ENCODE measurements at regions not wholly inside any gene's neighbourhood (a gene's known extent, or its start where the extent isn't known, plus 50 kb on each side); places are given as distances from the start of the nearest gene placed in this dataset.

DNA sequence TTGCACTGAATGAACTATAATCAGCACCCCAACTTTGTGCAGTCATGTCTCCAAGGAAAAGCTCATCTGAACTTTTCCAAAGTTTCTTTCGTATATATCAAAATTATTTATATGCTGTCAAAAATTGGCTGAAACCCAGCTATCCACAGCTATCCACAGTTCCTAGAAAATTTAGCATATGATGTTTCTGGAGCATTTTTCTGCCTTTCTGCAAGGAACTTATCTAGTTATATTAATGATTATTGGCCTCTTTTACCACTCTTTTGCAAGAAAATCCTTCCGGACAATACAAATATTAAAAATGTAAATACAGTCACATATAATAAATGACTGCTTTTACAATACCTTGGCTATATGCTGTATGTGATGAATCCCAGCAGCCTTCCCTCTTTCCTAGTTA, 270.2 kb downstream of the TMEM167A start:
- DNase-seq (ENCODE audit: low read depth in 2 of 2) = no peak

DNA sequence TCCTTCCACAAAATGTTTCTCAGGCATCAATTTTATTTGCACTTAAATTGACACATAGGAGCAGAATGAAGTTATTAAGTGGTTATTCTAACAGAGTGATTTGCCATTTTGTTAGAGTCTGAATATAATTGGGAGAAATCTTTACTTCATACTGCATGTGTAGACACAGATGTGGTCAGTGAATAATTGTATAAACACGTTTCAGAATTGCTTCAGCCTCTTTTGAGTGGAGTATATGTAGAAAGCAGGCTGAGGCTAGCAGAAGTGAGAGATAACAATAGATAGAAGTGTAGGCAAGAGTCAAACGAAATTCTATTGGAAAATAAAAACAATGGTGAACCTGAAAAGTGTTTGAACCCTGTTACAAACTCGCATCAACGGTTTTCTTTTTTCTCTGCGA, 270.7 kb downstream of the TMEM167A start:
- no peak for DNase-seq (ENCODE audit: low read depth in 2 of 2)

DNA sequence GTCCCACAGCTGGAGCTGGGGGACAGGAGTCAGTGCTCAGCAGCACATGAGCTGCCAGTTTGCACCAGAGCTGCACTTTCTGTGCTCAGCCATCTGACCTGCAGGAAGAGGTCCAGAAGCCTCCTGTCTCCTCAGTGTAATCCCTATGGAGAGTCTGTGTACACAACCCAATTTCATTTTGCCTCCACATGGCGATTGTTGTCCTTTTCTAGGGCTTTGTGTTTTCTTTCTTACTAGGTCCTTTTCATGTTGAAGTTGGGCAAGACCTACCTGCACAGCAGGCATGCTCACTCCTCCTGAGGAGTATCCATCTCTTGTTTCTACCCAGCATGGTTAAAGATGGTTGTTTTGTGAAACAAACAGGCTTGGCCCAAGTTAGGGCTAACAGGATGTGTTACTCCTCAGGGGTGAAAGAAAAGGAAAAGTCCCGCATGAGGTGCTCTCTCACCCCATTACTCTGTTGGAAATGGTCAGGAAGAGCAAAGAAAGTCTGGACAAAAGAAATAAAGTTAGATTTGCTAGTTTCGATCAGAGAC, 273.0 kb downstream of the TMEM167A start:
- DNase-seq (ENCODE audit: low read depth in 2 of 2) = no peak

DNA sequence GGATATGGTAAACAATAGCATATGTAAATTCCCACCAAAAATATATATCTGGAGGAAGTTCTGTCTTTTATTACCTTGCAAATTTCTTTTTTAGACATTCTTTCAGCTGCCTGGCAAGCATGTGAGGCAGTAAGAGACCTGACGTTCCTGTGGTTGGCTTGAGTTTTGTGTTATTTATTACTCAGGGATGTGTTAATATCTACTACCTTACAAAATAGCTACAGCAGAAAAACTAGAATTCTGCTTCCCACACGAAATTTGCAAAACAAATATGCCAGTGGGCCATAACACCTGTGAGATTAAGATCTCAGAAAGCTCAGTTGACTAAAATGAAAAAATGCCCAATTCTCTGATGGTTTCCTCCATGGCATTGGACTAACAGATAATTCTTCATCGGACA, 274.2 kb downstream of the TMEM167A start:
- DNase-seq (ENCODE audit: low read depth in 2 of 2) = no peak

DNA sequence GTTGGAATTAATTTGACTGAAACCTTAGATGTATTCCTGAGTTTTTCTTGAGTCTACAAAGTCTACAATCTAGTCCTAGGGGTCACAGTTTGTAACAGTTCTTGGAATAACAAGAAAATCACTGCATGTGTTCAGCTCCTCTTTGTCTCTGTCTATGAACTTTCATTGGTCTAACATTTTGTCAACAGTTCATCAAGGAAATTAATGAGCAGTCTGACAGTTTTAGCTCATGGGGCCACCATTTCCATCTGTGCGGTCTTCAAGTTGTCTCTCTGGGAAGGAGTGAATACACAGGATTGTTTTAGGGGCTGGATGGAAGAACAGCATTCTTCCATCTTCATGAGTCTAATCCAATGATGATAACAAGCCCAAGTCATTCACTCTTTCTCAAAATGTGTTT, 276.4 kb downstream of the TMEM167A start:
- no peak for DNase-seq (ENCODE audit: low read depth in 2 of 2)

DNA sequence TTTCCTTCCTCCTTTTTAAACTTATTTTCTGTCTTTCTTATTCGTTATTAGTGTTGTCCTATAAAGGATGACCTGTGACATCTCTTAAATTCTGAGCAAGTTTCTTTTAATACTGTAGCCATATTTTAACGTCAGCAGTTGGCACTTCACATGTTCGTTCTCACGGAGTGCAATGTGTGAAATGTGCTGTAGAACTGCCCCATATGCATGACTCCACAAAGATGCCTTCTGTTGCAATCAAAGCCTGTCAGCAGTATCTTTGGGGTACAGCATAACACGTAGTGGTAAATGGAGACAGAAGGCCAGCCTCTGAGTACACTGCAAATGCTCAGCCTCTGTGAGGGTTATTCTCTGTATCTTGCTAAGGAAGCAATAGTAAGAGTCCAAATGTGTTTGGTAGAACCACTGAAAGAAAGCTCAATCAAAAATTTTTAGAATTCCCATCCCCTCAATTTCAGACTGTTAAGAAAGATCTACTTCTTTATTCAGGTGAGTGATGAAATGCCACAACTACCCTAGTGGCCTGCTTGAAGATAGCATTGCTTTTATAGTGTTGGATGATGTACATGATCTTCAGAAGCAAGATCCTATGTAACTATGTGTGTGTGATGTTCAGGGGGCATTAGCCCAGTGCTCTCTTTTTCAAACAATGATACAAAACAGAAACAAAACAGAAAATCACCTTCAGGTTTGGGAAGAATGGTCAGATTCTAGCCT, 277.7 kb downstream of the TMEM167A start:
- DNase-seq (ENCODE audit: low read depth in 2 of 2) = no peak

DNA sequence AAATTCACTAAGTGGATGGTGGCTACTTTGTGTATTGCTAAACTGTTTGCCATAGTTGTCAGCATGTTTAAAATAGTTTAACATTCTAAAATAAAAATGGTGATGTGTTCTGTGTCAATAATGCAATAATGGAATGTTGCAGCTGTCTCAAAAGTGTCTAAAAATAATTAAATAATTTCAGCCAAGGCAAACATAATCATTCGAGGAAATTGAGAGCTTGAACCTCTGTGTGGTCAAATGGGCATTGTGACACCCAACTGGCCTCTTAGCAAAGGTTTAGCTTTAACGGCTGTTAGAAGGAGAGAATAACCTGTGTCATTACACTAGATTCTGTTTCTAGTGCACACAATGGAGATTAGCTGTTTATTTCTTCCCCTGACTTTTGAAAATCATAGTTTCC, 278.5 kb downstream of the TMEM167A start:
- no peak for DNase-seq (ENCODE audit: low read depth in 2 of 2)

DNA sequence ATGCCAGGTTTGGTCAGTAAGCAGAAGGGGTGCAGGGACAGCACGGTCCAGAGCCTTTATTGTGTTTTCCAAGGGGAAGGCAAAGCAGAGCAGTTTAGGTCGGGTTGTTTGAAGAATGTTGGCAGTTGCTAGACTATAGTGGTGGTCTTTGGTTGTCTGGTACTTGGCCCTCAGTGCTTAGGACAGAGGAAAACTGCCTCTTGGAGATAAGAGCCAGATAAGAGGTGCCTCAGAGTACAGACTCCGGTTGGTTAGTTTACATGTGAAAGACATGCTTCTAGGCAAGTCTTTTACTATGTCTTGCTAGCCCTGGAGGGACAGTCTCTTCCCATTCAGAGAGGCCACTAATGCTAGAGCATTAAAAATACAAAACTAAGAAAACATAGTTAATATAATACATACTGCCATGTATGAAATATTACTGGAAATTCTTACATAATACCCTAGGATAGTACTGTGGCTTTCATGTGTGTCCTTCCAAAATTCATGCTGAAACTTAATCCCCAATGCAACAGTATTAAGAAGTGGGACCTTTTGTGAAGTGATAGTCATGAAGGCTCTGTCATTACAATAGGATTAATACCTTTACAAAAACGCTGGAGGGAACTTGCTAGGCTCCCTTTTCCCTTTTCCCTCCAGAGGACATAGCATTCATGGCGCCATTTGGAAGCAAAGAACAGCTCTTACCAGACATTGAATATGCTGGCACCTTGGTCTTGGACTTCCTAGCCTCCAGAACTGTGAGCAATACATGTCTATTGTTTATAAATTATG, 280.4 kb downstream of the TMEM167A start:
- DNase-seq (ENCODE audit: low read depth in 2 of 2) = no peak

DNA sequence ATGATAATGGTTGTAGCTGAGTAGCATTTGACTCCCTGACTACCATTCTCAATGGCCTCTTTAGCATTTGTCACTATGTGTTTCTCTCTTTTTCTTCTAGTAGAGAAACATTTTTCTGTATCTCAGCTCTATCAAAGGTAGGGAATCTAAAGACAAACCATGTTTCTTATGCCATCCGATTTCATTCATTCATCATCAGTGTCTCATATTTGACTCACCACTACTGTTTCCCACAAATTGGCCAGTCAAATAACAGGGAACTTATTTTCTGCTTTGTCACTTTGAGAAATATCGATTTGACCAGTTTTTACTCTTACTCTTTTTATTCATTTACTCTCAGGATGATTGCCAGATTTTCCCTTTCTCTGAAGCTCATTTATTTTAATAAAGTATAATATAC, 282.3 kb downstream of the TMEM167A start:
- no peak for DNase-seq (ENCODE audit: low read depth in 2 of 2)

DNA sequence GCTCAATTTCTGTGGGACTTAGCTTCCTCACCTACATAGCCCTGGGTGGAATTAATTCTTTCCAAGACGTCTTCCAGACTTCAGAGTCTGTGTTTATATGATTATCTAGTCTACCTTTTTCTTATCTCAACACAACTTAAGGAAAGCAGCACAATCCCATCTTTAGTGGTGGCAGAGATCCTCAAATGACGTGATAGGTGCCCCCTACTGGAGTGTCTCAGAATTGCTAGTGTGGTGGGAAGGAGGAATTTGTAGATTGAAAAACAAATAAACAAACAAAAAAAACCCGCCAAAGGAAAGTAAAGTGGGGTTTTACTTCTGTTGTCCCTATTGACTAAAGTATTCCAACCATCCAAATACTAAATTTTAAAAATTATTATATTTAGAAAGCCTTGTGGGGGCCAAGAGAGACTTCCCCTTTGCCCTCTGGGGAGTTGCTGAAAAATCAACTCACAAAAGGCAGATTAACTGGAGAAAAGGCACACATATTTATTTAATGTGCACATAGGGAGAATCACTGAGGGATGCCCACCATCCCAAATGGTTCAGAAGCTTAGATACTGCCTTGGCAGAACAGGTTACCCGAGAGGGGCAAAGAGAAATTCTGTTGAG, 283.3 kb downstream of the TMEM167A start:
- peak; percentile 26 to 27 for DNase-seq (ENCODE audit: low read depth in 2 of 2)

DNA sequence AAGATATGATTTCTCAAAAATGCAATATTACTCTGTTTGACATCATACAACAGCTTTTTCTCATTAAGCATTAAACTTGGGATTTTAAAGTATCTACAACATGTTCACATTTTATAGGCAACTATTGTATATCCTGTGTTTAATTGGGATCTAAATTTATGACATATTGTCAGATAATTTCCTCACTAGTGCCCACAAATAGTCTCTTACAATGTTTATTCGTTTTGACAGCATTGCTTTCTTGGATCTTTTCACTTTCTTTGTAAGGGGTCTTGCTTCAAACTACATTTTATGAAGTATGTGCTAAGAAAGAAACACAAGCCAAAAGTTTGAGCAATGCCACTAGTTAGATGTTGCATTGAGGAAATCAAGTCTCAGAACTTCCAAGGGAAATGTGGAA, 285.1 kb downstream of the TMEM167A start:
- no peak for DNase-seq (ENCODE audit: low read depth in 2 of 2)

DNA sequence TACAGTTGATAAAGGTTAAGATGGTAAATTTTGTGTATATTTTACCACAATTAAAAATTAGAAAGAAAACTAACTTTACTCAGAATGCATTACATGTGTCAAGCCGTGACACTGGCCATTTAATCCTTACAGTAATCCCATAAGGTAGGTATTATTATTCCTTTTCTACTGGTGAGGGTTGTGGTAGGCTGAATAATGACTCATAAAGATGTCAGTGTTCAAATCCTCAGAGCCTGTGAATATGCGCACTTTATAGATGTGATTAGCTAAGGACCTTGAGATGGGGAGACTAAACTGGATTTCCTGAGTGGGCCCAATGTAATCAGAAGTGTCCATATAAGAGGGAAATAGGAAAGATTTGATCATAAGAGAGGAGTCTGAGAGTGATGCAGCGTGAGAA, 288.1 kb downstream of the TMEM167A start:
- DNase-seq (ENCODE audit: low read depth in 2 of 2) = no peak

DNA sequence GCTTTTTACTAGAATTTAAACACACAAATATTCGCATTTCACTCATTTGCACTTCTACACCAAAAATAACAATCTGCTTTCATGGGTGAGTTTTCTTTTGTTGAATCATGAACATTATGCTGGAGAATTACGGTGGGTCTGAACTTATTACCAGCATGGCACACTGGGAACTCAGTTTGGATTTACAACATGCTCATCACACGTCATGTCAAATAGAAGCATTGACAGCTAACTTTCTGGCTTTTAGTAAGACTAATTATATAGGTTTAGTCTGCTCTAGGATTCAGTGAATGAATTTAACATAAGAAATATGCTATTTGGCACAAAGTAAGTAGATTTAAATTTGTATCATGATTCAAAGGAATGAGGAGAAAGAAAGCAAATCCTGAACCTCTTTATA, 290.4 kb downstream of the TMEM167A start:
- no peak for DNase-seq (ENCODE audit: low read depth in 2 of 2)

DNA sequence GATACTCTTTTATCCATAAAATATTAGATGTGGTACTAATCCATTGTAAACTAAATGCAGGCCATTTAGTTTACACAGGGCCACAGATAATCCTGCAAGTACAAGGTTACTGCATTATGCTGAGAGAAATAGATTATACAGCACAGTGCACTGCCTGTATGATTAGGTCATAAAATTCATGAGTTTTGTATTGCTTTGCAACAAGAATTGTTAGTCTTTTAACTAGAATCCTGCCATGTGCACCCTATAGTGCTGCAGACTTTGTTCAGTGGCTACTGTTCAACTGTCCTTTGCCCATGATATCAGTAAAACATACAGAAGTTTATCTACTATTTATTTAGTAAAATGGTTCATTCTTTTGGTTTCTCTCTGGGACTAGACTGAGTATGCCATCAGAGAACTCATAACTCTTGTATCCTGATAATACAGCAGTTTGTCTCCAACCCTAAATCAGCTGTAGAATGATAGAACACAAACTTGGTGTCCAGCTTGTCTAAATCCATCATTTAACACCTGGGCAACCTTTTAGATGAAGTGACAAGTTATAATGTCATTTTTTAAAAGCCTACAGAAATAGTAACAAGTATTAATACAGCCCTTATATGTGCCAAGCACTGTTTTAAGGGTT, 291.2 kb downstream of the TMEM167A start:
- DNase-seq (ENCODE audit: low read depth in 2 of 2) = no peak

DNA sequence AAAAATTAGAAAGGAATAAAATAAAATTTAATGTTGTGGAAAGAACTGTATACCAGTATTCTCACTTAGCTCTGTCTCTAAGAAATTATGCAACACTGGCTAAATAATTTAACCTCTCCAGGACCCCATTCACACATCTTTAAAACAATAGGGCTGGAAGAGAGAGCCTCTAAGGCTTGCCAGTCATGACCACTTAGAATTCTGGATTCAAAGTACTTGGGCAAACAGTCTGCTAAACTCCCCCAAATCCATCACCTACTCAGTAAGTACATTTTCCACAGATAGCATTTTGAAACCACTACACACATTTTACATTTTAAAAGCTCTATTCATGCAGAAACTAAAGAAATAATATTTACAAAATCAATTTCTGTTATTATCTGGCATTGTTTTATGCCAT, 291.7 kb downstream of the TMEM167A start:
- no peak for DNase-seq (ENCODE audit: low read depth in 2 of 2)

DNA sequence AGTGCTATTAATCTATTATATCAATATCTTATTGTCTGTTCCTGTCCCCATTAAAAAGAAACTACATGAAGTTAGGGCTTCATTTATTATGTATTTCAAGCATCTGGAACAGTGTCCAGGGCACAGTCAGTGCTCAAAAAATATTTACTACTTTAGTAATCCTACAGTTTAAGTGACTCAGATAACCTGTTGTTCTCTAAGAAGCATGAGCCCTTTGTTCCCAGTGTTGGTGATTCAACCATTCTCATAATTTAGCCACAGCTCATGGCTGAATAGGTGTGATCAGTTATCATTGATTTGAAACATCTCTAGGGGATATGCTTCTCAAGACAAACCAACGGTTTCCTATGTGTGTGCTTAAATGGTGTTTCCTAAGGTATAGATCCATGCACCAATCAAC, 292.7 kb downstream of the TMEM167A start:
- no peak for DNase-seq (ENCODE audit: low read depth in 2 of 2)

DNA sequence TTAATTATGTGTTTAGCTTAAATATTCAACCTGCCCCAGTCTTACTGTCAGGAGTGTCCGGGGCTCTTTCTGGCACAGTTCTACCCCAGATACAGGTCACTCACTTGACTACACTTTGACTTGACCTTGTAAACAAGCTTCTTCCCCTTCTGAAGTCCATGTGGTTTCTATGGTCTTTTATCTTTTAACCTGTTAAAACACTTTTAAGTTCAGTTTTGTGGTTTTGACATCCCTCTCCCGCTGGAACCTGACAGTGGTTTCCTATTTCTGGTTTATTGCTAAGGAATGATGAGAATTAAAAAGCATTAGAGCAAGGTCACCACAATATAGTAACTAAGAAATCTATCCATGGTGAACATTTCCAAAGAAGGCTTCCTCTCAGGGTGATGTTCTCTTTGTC, 300.1 kb downstream of the TMEM167A start:
- DNase-seq (ENCODE audit: low read depth in 2 of 2) = no peak

DNA sequence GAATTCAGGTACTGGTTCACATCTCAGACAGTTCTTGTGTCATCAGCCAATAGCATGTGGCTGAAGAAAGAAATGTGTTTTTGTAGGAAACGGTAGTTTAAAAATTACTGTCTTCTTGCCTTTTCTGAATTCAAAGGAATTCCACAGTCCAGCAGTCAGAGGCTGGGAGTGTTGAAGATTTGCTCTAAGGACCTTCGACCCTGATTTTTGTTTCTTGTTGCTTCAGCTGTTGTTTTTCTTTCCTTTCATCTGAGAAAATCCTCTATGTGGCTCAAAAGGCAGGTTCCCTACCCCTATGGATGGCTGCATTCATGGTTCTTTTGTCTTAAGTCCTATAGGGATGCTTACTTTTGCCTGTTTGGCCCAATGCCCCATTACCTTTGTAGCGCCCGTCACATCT, 304.9 kb downstream of the TMEM167A start:
- DNase-seq (ENCODE audit: low read depth in 2 of 2) = no peak

DNA sequence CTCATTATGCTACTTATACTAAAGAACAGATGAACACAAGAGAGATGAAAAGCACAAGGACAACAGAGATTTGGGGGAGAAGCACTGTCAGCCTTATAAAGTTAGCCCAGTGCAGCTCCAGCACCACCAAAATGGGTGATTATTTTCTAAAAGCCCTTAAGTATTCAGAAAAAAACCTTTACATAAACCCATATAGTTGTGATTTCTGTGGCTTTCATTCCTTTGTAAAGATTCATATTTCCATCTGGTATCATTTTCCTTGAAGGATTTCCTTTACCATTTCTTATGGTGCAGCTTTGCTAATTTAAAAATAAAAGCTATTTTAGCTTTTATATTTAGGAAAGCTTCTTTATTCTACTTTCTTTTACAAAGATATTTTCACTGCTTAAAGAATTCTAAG, 311.0 kb downstream of the TMEM167A start:
- DNase-seq (ENCODE audit: low read depth in 2 of 2) = no peak

DNA sequence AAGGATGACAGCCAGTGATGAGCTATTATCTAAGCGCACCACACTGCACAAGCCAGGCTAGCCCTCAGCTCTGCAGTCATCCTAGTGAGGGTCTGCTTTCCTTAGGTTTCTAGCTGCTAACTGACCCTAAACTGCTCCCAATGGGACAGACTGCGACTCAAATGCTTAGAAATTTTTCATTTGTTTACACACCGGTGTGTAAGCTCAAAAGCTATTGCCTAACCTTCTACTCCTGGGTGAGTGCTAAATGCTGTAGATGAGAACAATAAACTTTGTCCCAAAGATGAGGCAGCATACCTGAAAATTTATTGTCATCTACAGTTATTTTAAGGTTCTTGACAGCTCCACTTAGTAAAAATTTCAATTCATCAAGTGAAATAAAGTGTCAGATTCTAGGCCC, 311.4 kb downstream of the TMEM167A start:
- DNase-seq (ENCODE audit: low read depth in 2 of 2) = no peak

DNA sequence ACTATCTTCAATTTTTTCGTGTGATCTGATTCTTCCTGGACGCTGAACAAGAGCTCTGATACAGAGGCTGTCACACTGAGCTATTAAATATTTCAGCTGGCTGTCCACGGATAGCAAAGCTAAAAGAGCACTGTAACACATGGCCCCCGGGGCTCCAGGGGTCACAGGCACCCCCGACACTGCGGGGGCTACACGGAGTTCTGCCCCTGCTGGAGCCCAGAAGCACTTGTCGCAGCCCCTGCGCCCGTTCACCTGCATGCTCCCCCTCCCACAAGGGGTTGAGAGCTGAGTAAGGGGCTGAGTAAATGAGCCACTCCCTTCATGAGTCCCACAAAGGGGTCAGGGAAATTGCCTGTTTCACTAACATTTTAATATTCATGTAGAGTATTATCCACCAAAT, 316.3 kb downstream of the TMEM167A start:
- DNase-seq (ENCODE audit: low read depth in 2 of 2) = no peak

DNA sequence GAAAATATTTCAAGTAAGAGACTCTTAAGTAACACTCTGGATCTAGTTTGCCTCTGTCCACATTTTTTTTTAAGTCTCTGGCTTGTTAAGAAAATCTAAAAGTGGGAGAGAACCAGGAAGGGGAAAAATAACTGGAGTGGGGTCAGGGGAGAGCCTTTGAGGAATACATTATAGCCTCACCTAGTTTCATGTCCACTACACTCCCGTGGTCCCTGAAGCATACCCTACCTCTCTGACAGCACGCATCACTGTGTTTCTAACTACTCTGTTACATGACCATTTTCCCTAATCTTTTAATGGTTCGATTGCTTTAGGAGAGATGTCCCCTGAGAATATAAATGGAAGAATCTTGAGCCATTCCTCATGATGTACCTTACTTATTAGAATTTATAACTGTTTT, 318.3 kb downstream of the TMEM167A start:
- no peak for DNase-seq (ENCODE audit: low read depth in 2 of 2)
